22Rv1 (cell line): ENCODE measurements at regions not wholly inside any gene's neighbourhood (a gene's known extent, or its start where the extent isn't known, plus 50 kb on each side); places are given as distances from the start of the nearest gene placed in this dataset.

Source experiments
- H3K27ac ChIP-seq: fragments of 450-650 bp; 2 replicates; pipeline ENCODE4 v1.5.1; 2017
- ZFX ChIP-seq: fragments of 450-650 bp; IDR thresholded peaks from 2 replicates; pipeline ENCODE4 v1.6.1; 2017; ENCODE audit warnings: antibody characterized with exemption, borderline replicate concordance
- TF ChIP-seq, protein P1 (sequence below): fragments of 450-650 bp; IDR thresholded peaks from 2 replicates; pipeline ENCODE4 v1.5.1; 2017; ENCODE audit warnings: mild to moderate bottlenecking

- no peak overlapping the region for H3K27ac ChIP-seq
- TF ChIP-seq, protein P1, sequence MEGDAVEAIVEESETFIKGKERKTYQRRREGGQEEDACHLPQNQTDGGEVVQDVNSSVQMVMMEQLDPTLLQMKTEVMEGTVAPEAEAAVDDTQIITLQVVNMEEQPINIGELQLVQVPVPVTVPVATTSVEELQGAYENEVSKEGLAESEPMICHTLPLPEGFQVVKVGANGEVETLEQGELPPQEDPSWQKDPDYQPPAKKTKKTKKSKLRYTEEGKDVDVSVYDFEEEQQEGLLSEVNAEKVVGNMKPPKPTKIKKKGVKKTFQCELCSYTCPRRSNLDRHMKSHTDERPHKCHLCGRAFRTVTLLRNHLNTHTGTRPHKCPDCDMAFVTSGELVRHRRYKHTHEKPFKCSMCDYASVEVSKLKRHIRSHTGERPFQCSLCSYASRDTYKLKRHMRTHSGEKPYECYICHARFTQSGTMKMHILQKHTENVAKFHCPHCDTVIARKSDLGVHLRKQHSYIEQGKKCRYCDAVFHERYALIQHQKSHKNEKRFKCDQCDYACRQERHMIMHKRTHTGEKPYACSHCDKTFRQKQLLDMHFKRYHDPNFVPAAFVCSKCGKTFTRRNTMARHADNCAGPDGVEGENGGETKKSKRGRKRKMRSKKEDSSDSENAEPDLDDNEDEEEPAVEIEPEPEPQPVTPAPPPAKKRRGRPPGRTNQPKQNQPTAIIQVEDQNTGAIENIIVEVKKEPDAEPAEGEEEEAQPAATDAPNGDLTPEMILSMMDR = no peak
- TF ChIP-seq ZFX = no peak
Observed at GRCh38 chr3:55402886-55403609, 84.1 kb downstream of the WNT5A start.

GRCh38 chr3:55380561-55380960, 106.5 kb downstream of the WNT5A start:
- TF ChIP-seq, protein P1 = no peak
- no peak for TF ChIP-seq ZFX

GRCh38 chr3:55376753-55377347, 110.3 kb downstream of the WNT5A start:
- TF ChIP-seq ZFX = no peak
- TF ChIP-seq, protein P1 = no peak
- no peak overlapping the region for H3K27ac ChIP-seq

More at GRCh38 chr3:55380561-55380960, 106.5 kb downstream of the WNT5A start:
- H3K27ac ChIP-seq = no peak overlapping the region

- TF ChIP-seq ZFX = no peak
- TF ChIP-seq, protein P1 = no peak
- no peak overlapping the region for H3K27ac ChIP-seq
Observed at GRCh38 chr3:55373423-55373822, 113.7 kb downstream of the WNT5A start.

DNA sequence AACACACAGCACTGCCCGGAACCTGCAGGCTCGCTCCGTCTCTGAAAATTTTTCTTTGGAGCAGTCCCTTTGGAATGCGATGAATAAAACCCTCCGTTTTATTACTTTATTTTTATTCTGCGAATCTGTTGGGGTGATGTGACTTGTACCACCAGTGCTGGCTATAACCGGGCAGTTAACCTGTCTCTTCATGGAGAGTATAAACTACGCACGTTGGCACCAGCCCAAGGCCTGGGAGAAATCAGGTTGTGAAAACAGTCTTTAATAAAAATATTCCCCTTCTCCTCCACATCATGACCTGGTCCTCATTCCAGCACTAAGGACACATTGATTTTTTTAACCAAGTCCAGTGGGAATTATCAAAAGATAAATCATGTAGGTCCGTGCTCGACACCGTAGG, 116.8 kb downstream of the WNT5A start:
- TF ChIP-seq ZFX = no peak
- TF ChIP-seq, protein P1 = no peak
- no peak overlapping the region for H3K27ac ChIP-seq

- TF ChIP-seq, protein P1 = no peak
- no peak for TF ChIP-seq ZFX
- H3K27ac ChIP-seq = no peak overlapping the region
Observed at GRCh38 chr3:55369141-55369847, 117.8 kb downstream of the WNT5A start.

DNA sequence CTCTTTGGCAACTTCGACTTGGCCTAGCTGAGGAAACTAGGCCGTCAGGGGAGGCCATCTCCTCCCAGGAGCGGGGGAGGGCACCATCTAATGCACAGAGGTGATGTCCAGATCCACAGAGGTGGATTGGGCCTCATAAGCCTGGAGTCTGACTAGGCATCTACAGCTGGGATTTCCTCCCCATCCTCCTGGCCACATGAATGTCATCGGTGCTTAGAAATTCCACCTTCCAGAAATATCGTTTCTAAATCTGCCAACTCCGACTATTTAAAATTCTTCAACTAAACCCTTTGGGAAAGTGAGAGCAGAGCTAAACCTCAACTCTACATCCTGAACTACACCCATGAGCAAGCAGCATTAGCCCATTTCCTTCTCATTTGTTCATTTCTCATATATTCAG, 118.7 kb downstream of the WNT5A start:
- no peak overlapping the region for H3K27ac ChIP-seq

More for the DNA sequence above, 118.7 kb downstream of the WNT5A start:
- TF ChIP-seq, protein P1 = no peak
- TF ChIP-seq ZFX = no peak
